SK-N-SH (cell line): ENCODE measurements at regions not wholly inside any gene's neighbourhood (a gene's known extent, or its start where the extent isn't known, plus 50 kb on each side); places are given as distances from the start of the nearest gene placed in this dataset.

ENCODE experiments used
- CHD2 ChIP-seq: fragments of 150-350 bp; IDR thresholded peaks from 2 replicates; pipeline ENCODE4 v1.6.1; 2018; ENCODE audit warnings: low read length; ENCODE audit not compliant: partially characterized antibody
- CTCF ChIP-seq: fragments of 200-600 bp; sonication (generic); IDR thresholded peaks from 2 replicates; pipeline ENCODE4 v1.6.1; 2017; ENCODE audit warnings: antibody characterized with exemption, mild to moderate bottlenecking, moderate library complexity
- ELF1 ChIP-seq: IDR thresholded peaks from 2 replicates; pipeline ENCODE4 v1.4.0; 2012
- GABPA ChIP-seq: IDR thresholded peaks from 2 replicates; pipeline ENCODE4 v1.4.0; 2012; ENCODE audit warnings: low read depth, mild to moderate bottlenecking
- MAX ChIP-seq: IDR thresholded peaks from 2 replicates; pipeline ENCODE4 v1.4.0; 2012; ENCODE audit warnings: low read depth
- YY1 ChIP-seq: IDR thresholded peaks from 2 replicates; pipeline ENCODE4 v1.4.0; 2012; ENCODE audit warnings: low read depth, mild to moderate bottlenecking
- TF ChIP-seq, protein P1 (sequence below): fragments of 150-350 bp; IDR thresholded peaks from 2 replicates; pipeline ENCODE4 v1.6.1; 2016; ENCODE audit warnings: mild to moderate bottlenecking, low read depth, low read length

DNA sequence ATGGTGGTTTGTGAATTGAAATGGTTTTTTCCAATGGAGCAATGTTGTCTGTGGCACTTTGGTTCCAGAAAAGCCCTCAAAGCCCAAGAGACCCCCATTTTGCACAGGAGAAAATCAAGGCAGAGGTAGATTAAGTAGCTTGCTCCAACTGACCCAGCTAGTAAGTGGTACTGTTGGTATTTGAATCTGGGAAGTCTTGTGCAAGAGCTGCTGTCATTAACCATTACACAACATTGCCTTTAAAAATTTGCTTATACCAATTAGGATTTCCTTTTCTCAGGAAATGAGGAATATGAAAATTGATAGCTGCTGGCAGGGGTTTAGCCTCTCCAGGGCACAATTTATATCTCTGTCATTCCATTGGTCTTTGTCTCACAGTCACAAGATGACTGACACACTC, 102.4 kb upstream of the UBE3A start:
- TF ChIP-seq GABPA (no peak), CTCF (no peak), CHD2 (no peak), ELF1 (no peak), MAX (no peak), YY1 (no peak)
- TF ChIP-seq, protein P1, sequence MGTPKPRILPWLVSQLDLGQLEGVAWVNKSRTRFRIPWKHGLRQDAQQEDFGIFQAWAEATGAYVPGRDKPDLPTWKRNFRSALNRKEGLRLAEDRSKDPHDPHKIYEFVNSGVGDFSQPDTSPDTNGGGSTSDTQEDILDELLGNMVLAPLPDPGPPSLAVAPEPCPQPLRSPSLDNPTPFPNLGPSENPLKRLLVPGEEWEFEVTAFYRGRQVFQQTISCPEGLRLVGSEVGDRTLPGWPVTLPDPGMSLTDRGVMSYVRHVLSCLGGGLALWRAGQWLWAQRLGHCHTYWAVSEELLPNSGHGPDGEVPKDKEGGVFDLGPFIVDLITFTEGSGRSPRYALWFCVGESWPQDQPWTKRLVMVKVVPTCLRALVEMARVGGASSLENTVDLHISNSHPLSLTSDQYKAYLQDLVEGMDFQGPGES = no peak
